A549 (cell line): ENCODE measurements at regions not wholly inside any gene's neighbourhood (a gene's known extent, or its start where the extent isn't known, plus 50 kb on each side); places are given as distances from the start of the nearest gene placed in this dataset.

Experiments
- RFX5 ChIP-seq: fragments of 450-650 bp; IDR thresholded peaks from 2 replicates; pipeline ENCODE4 v1.7.1; 2014; ENCODE audit warnings: antibody characterized with exemption, mild to moderate bottlenecking, moderate library complexity
- TF ChIP-seq, protein P1 (sequence below): fragments of >200 bp; sonication (Bioruptor Twin); formaldehyde crosslinking; IDR thresholded peaks from 3 replicates; pipeline ENCODE4 v1.5.1; 2016

DNA sequence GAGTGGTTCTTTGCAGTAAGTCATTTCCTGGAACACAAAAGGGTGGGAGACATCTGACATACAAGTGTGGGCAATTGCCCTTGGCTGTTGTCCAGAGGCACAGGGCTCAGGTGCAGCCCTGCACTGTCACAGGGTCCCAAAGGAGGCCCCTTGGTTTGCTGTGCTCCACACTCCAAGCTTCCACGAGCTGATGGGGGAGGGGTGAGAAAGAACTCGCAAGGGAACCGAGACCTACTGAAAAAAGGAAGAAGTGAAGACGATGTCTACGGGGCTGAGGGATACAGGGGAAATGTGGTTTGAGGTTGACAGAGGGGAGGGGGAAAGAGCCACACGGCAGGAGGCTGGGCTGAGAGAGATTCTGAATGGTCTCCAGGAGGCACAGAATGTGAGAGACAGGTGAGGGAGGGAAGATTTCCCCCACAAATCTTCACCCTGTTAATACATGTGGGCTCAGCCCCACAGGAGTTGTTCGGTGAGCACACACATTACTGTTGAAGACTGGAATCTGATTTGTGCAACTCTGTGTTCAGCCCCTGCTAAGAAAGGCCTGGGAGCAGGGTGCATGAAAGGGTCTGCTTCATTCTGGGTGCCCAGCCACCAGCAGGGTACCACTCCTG is 123.4 kb downstream of the LY86 start:
- TF ChIP-seq, protein P1, sequence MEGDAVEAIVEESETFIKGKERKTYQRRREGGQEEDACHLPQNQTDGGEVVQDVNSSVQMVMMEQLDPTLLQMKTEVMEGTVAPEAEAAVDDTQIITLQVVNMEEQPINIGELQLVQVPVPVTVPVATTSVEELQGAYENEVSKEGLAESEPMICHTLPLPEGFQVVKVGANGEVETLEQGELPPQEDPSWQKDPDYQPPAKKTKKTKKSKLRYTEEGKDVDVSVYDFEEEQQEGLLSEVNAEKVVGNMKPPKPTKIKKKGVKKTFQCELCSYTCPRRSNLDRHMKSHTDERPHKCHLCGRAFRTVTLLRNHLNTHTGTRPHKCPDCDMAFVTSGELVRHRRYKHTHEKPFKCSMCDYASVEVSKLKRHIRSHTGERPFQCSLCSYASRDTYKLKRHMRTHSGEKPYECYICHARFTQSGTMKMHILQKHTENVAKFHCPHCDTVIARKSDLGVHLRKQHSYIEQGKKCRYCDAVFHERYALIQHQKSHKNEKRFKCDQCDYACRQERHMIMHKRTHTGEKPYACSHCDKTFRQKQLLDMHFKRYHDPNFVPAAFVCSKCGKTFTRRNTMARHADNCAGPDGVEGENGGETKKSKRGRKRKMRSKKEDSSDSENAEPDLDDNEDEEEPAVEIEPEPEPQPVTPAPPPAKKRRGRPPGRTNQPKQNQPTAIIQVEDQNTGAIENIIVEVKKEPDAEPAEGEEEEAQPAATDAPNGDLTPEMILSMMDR: no peak
- no peak for TF ChIP-seq RFX5
